ENCODE measurements at regions not wholly inside any gene's neighbourhood (a gene's known extent, or its start where the extent isn't known, plus 50 kb on each side); places are given as distances from the start of the nearest gene placed in this dataset.

DNA sequence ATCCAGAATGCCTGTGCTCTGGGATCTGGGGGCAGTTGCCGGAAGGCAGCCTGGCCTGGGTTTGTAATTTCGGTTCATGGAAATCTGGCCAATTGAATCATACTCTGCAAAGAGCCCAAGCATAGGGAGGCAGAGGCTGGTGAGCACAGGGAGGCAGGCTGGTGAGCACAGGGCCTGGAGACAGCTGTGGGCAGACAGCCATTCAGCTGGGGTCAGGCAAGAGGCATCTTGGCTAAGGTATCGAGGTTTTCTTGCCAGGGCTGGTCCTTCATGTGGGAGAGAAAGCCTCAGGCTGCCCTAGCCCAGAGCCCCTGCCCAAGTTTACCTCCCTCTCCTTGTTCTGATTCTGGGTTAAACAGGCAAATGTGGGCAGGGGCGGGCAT is 63.7 kb upstream of the BAIAP2L1 start:
- no peak for DNase-seq (ENCODE audit: low spot score)

- DNase-seq (ENCODE audit: low spot score), result no peak
Observed at GRCh38 chr7:98463837-98464557, 63.1 kb upstream of the BAIAP2L1 start.

- DNase-seq (ENCODE audit: low spot score), result no peak
Observed at GRCh38 chr7:98462911-98463633, 62.2 kb upstream of the BAIAP2L1 start.

DNA sequence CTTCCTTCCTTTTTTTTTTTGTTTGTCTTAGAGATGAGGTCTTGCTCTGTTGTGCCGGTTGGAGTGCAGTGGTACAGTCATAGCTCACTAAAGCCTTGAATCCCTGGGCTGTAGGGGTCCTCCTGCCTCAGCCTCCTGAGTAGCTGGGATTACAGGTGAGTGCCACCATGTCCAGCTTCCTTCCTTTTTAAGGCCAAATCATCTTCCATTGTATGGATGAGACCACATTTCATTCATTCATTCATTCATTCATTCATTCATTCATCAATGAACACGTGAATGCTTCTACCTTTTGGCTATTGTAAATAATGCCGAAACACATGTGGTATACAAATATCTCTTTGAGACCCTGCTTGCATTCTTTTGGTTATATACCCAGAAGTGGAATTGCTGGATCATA is 60.0 kb upstream of the BAIAP2L1 start:
- DNase-seq (ENCODE audit: low spot score), result no peak

- no peak for DNase-seq (ENCODE audit: low spot score)
Observed at GRCh38 chr7:98459529-98459928, 58.6 kb upstream of the BAIAP2L1 start.

- no peak for DNase-seq (ENCODE audit: low spot score)
Observed at GRCh38 chr7:98458090-98458875, 57.4 kb upstream of the BAIAP2L1 start.

DNA sequence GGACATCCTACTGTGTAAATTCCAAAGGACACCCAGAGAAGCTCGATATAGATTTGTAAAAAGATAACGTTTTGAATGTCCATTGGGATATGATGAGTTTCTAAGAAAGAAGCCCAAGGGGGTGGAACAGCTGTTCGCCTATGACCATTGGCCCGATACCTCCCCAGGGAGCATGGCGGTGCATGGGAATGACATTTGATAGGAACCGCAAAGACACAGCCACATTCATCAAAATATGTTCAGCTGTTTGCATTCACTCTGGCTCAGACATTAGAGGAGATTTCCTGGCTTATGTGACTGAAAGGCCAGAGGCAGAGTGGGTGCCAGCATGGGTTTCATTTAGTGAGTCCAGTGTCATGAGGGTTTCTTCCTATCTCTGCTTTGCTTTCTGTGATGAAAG is 56.0 kb upstream of the BAIAP2L1 start:
- no peak for DNase-seq (ENCODE audit: low spot score)

DNA sequence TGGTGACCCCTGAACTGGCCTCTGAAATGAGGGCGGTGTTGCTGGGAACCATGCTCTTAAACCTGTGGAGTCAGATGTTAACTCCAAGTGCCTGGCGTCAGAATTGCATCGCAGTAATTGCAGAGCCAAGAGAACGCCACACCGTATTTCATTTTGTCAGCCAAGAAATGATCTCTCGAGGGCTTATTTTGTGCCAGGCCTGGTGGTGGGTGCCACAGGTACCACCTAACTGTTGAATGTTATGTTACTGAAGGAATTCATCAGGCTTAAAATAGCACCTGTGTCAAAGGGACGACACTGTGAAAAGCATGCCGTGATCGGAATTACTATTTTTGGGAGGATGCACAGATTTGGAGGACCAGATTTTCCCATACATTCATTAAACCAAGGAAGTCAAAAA is 51.9 kb upstream of the BAIAP2L1 start:
- DNase-seq (ENCODE audit: low spot score), result no peak
